IPS-20b (cell line): ENCODE measurements at regions not wholly inside any gene's neighbourhood (a gene's known extent, or its start where the extent isn't known, plus 50 kb on each side); places are given as distances from the start of the nearest gene placed in this dataset.

Experiments
- H3K27ac ChIP-seq: one replicate; pipeline ENCODE4 v1.5.1; 2013; ENCODE audit warnings: low read length
- H3K27me3 ChIP-seq: 2 replicates; pipeline ENCODE4 v1.6.1; 2013; ENCODE audit warnings: mild to moderate bottlenecking, low read length, inconsistent platforms; ENCODE audit not compliant: insufficient read depth
- H3K36me3 ChIP-seq: 2 replicates; pipeline ENCODE4 v1.6.1; 2013; ENCODE audit warnings: low read depth, mild to moderate bottlenecking, inconsistent platforms, low read length, moderate library complexity; ENCODE audit not compliant: insufficient read depth
- H3K4me1 ChIP-seq: 2 replicates; pipeline ENCODE4 v1.6.1; 2013; ENCODE audit warnings: mild to moderate bottlenecking, control low read depth, inconsistent platforms, low read length, moderate library complexity; ENCODE audit not compliant: insufficient read depth
- H3K4me3 ChIP-seq: 2 replicates; pipeline ENCODE4 v1.5.1; 2013; ENCODE audit warnings: mild to moderate bottlenecking, low read length, inconsistent platforms
- H3K9ac ChIP-seq: 2 replicates; pipeline ENCODE4 v1.6.1; 2013; ENCODE audit warnings: low read depth, mild to moderate bottlenecking, inconsistent platforms, low read length, moderate library complexity
- H3K9me3 ChIP-seq: 2 replicates; pipeline ENCODE4 v1.6.1; 2013; ENCODE audit warnings: mild to moderate bottlenecking, low read depth, low read length, inconsistent platforms; ENCODE audit not compliant: insufficient read depth

- peaks cover under 1% of the 10 kb centered on the region; the same call in 1 of the 2 replicates for H3K4me1 ChIP-seq
- no peak overlapping the region for H3K27ac ChIP-seq
- no peaks in the 10 kb centered on the region for H3K9me3 ChIP-seq
- no peak overlapping the region for H3K9ac ChIP-seq
- no peaks in the 10 kb centered on the region for H3K36me3 ChIP-seq
- H3K4me3 ChIP-seq = no peak overlapping the region
- no peaks in the 10 kb centered on the region for H3K27me3 ChIP-seq
These were observed 88.2 kb upstream of the TMEM18 start for GRCh38 chr2:765369-765768.

- peaks cover 4% of the 10 kb centered on the region; the same call in 1 of the 2 replicates for H3K4me1 ChIP-seq
- H3K9ac ChIP-seq = no peak overlapping the region
- no peak overlapping the region for H3K27ac ChIP-seq
- no peak overlapping the region for H3K4me3 ChIP-seq
- no peaks in the 10 kb centered on the region for H3K36me3 ChIP-seq
- H3K9me3 ChIP-seq = no peaks in the 10 kb centered on the region
- no peaks in the 10 kb centered on the region for H3K27me3 ChIP-seq
These were observed 86.7 kb upstream of the TMEM18 start for GRCh38 chr2:763766-764525.

DNA sequence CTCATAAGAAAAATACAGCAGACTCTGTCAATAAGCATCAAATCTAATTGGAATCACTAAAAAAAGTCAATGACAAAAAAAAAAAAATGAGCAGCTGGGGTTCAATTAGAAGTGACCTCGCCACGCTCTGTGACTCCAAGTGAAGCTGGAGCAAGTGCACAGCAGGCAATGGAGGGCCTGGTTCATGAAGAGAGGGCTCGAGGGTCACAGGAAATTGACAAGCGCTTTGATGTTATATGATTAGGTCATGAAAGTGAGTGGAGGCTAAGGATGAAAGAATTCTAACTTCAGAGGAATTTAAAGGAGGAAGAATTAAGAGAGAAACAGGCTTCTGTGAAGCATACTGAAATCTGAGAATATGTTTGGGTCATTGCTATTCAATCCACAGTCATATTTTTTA lies 85.4 kb upstream of the TMEM18 start:
- Histone ChIP-seq H3K4me1 (peaks cover 4% of the 10 kb centered on the region; the same call in 1 of the 2 replicates), H3K9me3 (no peaks in the 10 kb centered on the region)

GRCh38 chr2:761384-761783 lies 84.2 kb upstream of the TMEM18 start:
- H3K27ac ChIP-seq = no peak overlapping the region
- peaks cover 4% of the 10 kb centered on the region; the same call in 1 of the 2 replicates for H3K4me1 ChIP-seq
- H3K27me3 ChIP-seq = no peaks in the 10 kb centered on the region
- no peaks in the 10 kb centered on the region for H3K36me3 ChIP-seq
- no peak overlapping the region for H3K4me3 ChIP-seq
- H3K9me3 ChIP-seq = no peaks in the 10 kb centered on the region
- no peak overlapping the region for H3K9ac ChIP-seq

More for the DNA sequence above, 85.4 kb upstream of the TMEM18 start:
- Histone ChIP-seq H3K27ac (no peak overlapping the region), H3K9ac (no peak overlapping the region), H3K4me3 (no peak overlapping the region), H3K27me3 (no peaks in the 10 kb centered on the region), H3K36me3 (no peaks in the 10 kb centered on the region)

- no peak overlapping the region for H3K27ac ChIP-seq
These were observed 82.8 kb upstream of the TMEM18 start for GRCh38 chr2:760001-760400.

DNA sequence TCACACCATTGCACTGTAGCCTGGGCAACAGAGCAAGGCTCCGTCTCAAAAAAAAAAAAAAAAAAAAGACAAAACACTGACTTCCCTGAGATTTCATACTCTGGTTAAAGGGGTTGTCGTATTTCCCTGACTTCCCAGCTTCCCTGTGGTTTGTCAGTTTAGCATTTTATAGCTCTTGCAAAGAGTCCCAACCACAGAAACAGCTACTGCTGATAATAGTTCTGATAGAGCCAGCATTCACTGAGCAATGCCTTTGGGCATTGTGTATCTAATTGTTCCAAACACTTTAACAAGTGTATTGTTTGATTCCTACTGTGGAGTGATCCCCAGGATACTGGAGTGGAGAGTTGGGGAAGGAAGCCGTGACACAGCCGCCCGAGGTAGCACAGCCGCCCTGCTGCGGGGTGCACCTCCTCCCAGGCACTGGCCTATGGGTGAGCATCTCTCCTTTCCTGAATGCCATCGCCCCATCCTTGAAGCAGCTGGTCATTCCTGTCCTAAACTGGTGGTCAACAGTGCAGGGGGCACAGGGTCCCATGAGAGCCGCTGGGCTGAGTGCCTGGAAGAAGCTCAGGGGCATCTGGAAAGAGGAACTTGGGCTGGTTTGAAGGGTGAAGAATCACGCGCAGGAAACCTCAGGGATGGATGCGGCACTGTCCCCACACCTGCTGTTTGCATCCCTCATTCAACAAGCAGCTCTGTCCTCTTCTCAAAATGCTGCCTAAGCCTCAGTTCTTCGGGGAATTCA lies 81.0 kb upstream of the TMEM18 start:
- no peaks in the 10 kb centered on the region for H3K27me3 ChIP-seq
- no peak overlapping the region for H3K4me3 ChIP-seq
- no peak overlapping the region for H3K9ac ChIP-seq
- peaks cover 4% of the 10 kb centered on the region; the same call in 1 of the 2 replicates for H3K4me1 ChIP-seq
- no peak overlapping the region for H3K27ac ChIP-seq
- no peaks in the 10 kb centered on the region for H3K9me3 ChIP-seq
- H3K36me3 ChIP-seq = no peaks in the 10 kb centered on the region

More at GRCh38 chr2:760001-760400, 82.8 kb upstream of the TMEM18 start:
- H3K9ac ChIP-seq = no peak overlapping the region
- H3K36me3 ChIP-seq = no peaks in the 10 kb centered on the region
- H3K27me3 ChIP-seq = no peaks in the 10 kb centered on the region
- no peak overlapping the region for H3K4me3 ChIP-seq
- H3K4me1 ChIP-seq = peaks cover 4% of the 10 kb centered on the region; the same call in 1 of the 2 replicates
- H3K9me3 ChIP-seq = no peaks in the 10 kb centered on the region

GRCh38 chr2:753123-753522 lies 75.9 kb upstream of the TMEM18 start:
- Histone ChIP-seq H3K4me1 (no peaks in the 10 kb centered on the region), H3K9ac (no peak overlapping the region), H3K27me3 (no peaks in the 10 kb centered on the region), H3K9me3 (no peaks in the 10 kb centered on the region), H3K4me3 (no peak overlapping the region), H3K36me3 (no peaks in the 10 kb centered on the region), H3K27ac (no peak overlapping the region)

DNA sequence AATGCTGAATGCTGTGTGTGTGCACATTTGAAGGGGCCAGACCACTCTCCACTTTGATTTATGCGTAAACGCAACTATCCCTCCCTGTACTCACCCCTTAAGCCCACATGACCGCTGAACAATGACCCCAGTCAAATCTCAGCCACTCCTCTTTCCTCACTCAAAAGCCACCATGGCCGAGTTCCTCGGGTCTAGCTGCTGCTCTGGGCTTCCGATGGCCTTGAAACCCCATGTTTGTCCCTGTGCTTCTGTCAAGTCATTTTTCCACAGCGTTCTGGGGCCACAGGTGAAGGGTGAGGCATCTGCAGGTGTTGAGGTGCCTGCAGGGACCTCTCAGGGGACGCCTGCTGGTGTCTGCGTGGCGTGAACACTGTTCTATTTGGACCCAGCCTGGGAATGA lies 74.3 kb upstream of the TMEM18 start:
- Histone ChIP-seq H3K27ac (no peak overlapping the region), H3K9ac (no peak overlapping the region), H3K9me3 (no peaks in the 10 kb centered on the region), H3K27me3 (no peaks in the 10 kb centered on the region), H3K4me1 (no peaks in the 10 kb centered on the region), H3K4me3 (no peak overlapping the region), H3K36me3 (no peaks in the 10 kb centered on the region)

- Histone ChIP-seq H3K4me1 (no peaks in the 10 kb centered on the region), H3K36me3 (no peaks in the 10 kb centered on the region), H3K4me3 (no peak overlapping the region), H3K9ac (no peak overlapping the region), H3K27ac (no peak overlapping the region), H3K9me3 (no peaks in the 10 kb centered on the region), H3K27me3 (no peaks in the 10 kb centered on the region)
These were observed 73.4 kb upstream of the TMEM18 start for GRCh38 chr2:750628-751027.

GRCh38 chr2:747762-748351 lies 70.7 kb upstream of the TMEM18 start:
- H3K9me3 ChIP-seq = no peaks in the 10 kb centered on the region
- no peak overlapping the region for H3K9ac ChIP-seq
- no peaks in the 10 kb centered on the region for H3K27me3 ChIP-seq
- no peak overlapping the region for H3K27ac ChIP-seq
- H3K4me1 ChIP-seq = no peaks in the 10 kb centered on the region
- H3K4me3 ChIP-seq = no peak overlapping the region
- H3K36me3 ChIP-seq = no peaks in the 10 kb centered on the region

DNA sequence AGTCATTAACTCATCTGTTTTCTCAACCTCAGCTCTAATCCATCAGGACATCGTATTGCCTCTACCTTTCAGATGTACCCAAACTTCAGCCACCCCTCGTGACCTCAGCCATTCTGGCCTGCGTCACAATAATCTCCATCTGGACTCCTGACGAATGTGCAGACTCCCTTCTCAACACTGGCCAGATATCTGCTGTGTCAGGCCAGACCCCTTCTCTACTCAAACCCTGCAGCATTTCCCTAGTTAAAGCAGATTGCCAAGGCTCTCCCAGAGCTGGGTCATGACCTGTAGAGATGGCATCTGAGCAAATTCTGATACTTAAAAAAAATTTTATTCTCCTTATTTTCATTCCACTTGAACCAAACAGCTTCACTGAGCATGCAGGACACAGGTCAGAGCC lies 69.5 kb upstream of the TMEM18 start:
- no peaks in the 10 kb centered on the region; the same call in 1 of the 2 replicates for H3K4me1 ChIP-seq
- no peaks in the 10 kb centered on the region for H3K9me3 ChIP-seq
- H3K9ac ChIP-seq = no peak overlapping the region
- no peak overlapping the region for H3K27ac ChIP-seq
- no peaks in the 10 kb centered on the region for H3K36me3 ChIP-seq
- no peaks in the 10 kb centered on the region for H3K27me3 ChIP-seq
- no peak overlapping the region for H3K4me3 ChIP-seq
